HG02943 (cell line): ENCODE measurements at regions not wholly inside any gene's neighbourhood (a gene's known extent, or its start where the extent isn't known, plus 50 kb on each side); places are given as distances from the start of the nearest gene placed in this dataset.
"Not testable (repeated sequence)": the region's sequence is repeated elsewhere in the genome, so short reads cannot be mapped to it uniquely, and the experiment has no call there.

Source experiments
- ATAC-seq: cut with Tn5 transposase; IDR thresholded peaks from one replicate; pipeline ENCODE4 v1.9.1; 2021; ENCODE audit warnings: mild to moderate bottlenecking, low read depth, moderate library complexity; ENCODE audit not compliant: unreplicated experiment

- no peak for ATAC-seq
Observed at GRCh38 chr4:167787231-167787630, 305.1 kb upstream of the ANXA10 start.

- ATAC-seq, result no peak
Observed at GRCh38 chr4:167802463-167803212, 289.7 kb upstream of the ANXA10 start.

GRCh38 chr4:167811958-167812357 lies 280.4 kb upstream of the ANXA10 start:
- ATAC-seq, result no peak

GRCh38 chr4:167826281-167826680 lies 266.1 kb upstream of the ANXA10 start:
- ATAC-seq, result no peak

GRCh38 chr4:167831855-167832254 lies 260.5 kb upstream of the ANXA10 start:
- no peak for ATAC-seq

GRCh38 chr4:167838686-167839085 lies 253.7 kb upstream of the ANXA10 start:
- ATAC-seq, result no peak

- ATAC-seq, result no peak
Observed at GRCh38 chr4:167842487-167842886, 249.8 kb upstream of the ANXA10 start.

- no peak for ATAC-seq
Observed at GRCh38 chr4:167854881-167855280, 237.5 kb upstream of the ANXA10 start.

- ATAC-seq, result not testable (repeated sequence)
Observed at GRCh38 chr4:167858127-167858526, 234.2 kb upstream of the ANXA10 start.

GRCh38 chr4:167867191-167867590 lies 225.1 kb upstream of the ANXA10 start:
- ATAC-seq, result no peak

GRCh38 chr4:167868163-167868562 lies 224.2 kb upstream of the ANXA10 start:
- ATAC-seq, result no peak

- ATAC-seq, result no peak
Observed at GRCh38 chr4:167873496-167873895, 218.8 kb upstream of the ANXA10 start.

GRCh38 chr4:167876091-167876490 lies 216.2 kb upstream of the ANXA10 start:
- ATAC-seq, result not testable (repeated sequence)

- not testable (repeated sequence) for ATAC-seq
Observed at GRCh38 chr4:167877826-167878225, 214.5 kb upstream of the ANXA10 start.

- no peak for ATAC-seq
Observed at GRCh38 chr4:167883266-167883665, 209.1 kb upstream of the ANXA10 start.

GRCh38 chr4:167885071-167885470 lies 207.3 kb upstream of the ANXA10 start:
- ATAC-seq, result no peak

GRCh38 chr4:167885872-167886271 lies 206.5 kb upstream of the ANXA10 start:
- ATAC-seq, result no peak

- no peak for ATAC-seq
Observed at GRCh38 chr4:167887726-167888125, 204.6 kb upstream of the ANXA10 start.

GRCh38 chr4:167890226-167890625 lies 202.1 kb upstream of the ANXA10 start:
- ATAC-seq, result no peak

GRCh38 chr4:167893531-167893930 lies 198.8 kb upstream of the ANXA10 start:
- no peak for ATAC-seq

GRCh38 chr4:167896260-167896659 lies 196.1 kb upstream of the ANXA10 start:
- not testable (repeated sequence) for ATAC-seq

GRCh38 chr4:167897116-167897515 lies 195.2 kb upstream of the ANXA10 start:
- no peak for ATAC-seq
